ENCODE measurements at regions not wholly inside any gene's neighbourhood (a gene's known extent, or its start where the extent isn't known, plus 50 kb on each side); places are given as distances from the start of the nearest gene placed in this dataset.

- H3K36me3 Mint-ChIP-seq (ENCODE audit: low read depth), result no peaks in the 10 kb centered on the region
- ChIA-PET CTCF (no interaction called here), POLR2A (no interaction called here)
- DNase-seq, result no peak
- H3K4me3 Mint-ChIP-seq, result no peak overlapping the region
- H3K27ac Mint-ChIP-seq, result no peak overlapping the region
- H3K9me3 Mint-ChIP-seq, result no peaks in the 10 kb centered on the region
- TF ChIP-seq CTCF (IDR thresholded peaks at IDR 0.05), result no peak
- H3K27me3 Mint-ChIP-seq, result no peaks in the 10 kb centered on the region
- no peaks in the 10 kb centered on the region for H3K4me1 Mint-ChIP-seq
- ATAC-seq (ENCODE audit: low read depth), result no peak
- intact Hi-C loops (cut with micrococcal nuclease), result no loop called here
Measured at GRCh38 chr12:105793421-105793820, 345.3 kb downstream of the NUAK1 start.

- Mint-ChIP-seq H3K27ac (no peak overlapping the region), H3K27me3 (no peaks in the 10 kb centered on the region), H3K36me3 (ENCODE audit: low read depth) (no peaks in the 10 kb centered on the region), H3K4me1 (no peaks in the 10 kb centered on the region), H3K9me3 (no peaks in the 10 kb centered on the region), H3K4me3 (no peak overlapping the region)
- DNase-seq (no peak), ATAC-seq (ENCODE audit: low read depth) (no peak)
- POLR2A ChIA-PET, result no interaction called here
- CTCF ChIA-PET, result no interaction called here
- intact Hi-C loops (cut with micrococcal nuclease), result no loop called here
- no peak for TF ChIP-seq CTCF (IDR thresholded peaks at IDR 0.05)
Measured at GRCh38 chr12:105798256-105798845, 340.4 kb downstream of the NUAK1 start.

- ATAC-seq (ENCODE audit: low read depth), result no peak
- CTCF ChIA-PET, result no interaction called here
- no peaks in the 10 kb centered on the region for H3K36me3 Mint-ChIP-seq (ENCODE audit: low read depth)
- no peak for DNase-seq
- H3K27me3 Mint-ChIP-seq, result no peaks in the 10 kb centered on the region
- no peaks in the 10 kb centered on the region for H3K4me1 Mint-ChIP-seq
- POLR2A ChIA-PET, result no interaction called here
- no peak overlapping the region for H3K4me3 Mint-ChIP-seq
- no peaks in the 10 kb centered on the region for H3K9me3 Mint-ChIP-seq
- intact Hi-C loops (cut with micrococcal nuclease), result no loop called here
- no peak overlapping the region for H3K27ac Mint-ChIP-seq
- no peak for TF ChIP-seq CTCF (IDR thresholded peaks at IDR 0.05)
Measured at GRCh38 chr12:105799103-105799502, 339.7 kb downstream of the NUAK1 start.

- H3K9me3 Mint-ChIP-seq, result no peaks in the 10 kb centered on the region
Measured at GRCh38 chr12:105801351-105801750, 337.4 kb downstream of the NUAK1 start.

GRCh38 chr12:105803292-105803691 lies 335.5 kb downstream of the NUAK1 start:
- intact Hi-C loops (cut with micrococcal nuclease), result no loop called here
- ATAC-seq (ENCODE audit: low read depth) (no peak), DNase-seq (no peak)
- no peaks in the 10 kb centered on the region for H3K4me1 Mint-ChIP-seq
- no peaks in the 10 kb centered on the region for H3K9me3 Mint-ChIP-seq
- TF ChIP-seq CTCF (IDR thresholded peaks at IDR 0.05), result no peak
- H3K36me3 Mint-ChIP-seq (ENCODE audit: low read depth), result no peaks in the 10 kb centered on the region
- no peak overlapping the region for H3K4me3 Mint-ChIP-seq
- H3K27ac Mint-ChIP-seq, result no peak overlapping the region
- H3K27me3 Mint-ChIP-seq, result no peaks in the 10 kb centered on the region
- ChIA-PET POLR2A (no interaction called here), CTCF (no interaction called here)

More at GRCh38 chr12:105801351-105801750, 337.4 kb downstream of the NUAK1 start:
- no peaks in the 10 kb centered on the region for H3K36me3 Mint-ChIP-seq (ENCODE audit: low read depth)
- DNase-seq, result no peak
- no peak overlapping the region for H3K27ac Mint-ChIP-seq
- H3K4me1 Mint-ChIP-seq, result no peaks in the 10 kb centered on the region
- H3K4me3 Mint-ChIP-seq, result no peak overlapping the region
- no peaks in the 10 kb centered on the region for H3K27me3 Mint-ChIP-seq
- intact Hi-C loops (cut with micrococcal nuclease), result no loop called here
- ATAC-seq (ENCODE audit: low read depth), result no peak
- CTCF ChIA-PET, result no interaction called here
- POLR2A ChIA-PET, result no interaction called here
- no peak for TF ChIP-seq CTCF (IDR thresholded peaks at IDR 0.05)
